Activated naive CD8-positive, alpha-beta T cell treated with anti-CD3 and anti-CD28 coated beads for 36 hours (primary cell): ENCODE measurements at regions not wholly inside any gene's neighbourhood (a gene's known extent, or its start where the extent isn't known, plus 50 kb on each side); places are given as distances from the start of the nearest gene placed in this dataset.
A peak's percentile ranks its signal among the peaks of the same experiment; 100 is the strongest.

Source experiments
- DNase-seq: peaks from one replicate; pipeline ENCODE4 v3.0.0; 2021
- H3K27ac Mint-ChIP-seq: one replicate; pipeline ENCODE4 v1.8.0; 2022; ENCODE audit warnings: mild to moderate bottlenecking, moderate library complexity, mixed read lengths
- H3K27me3 Mint-ChIP-seq: one replicate; pipeline ENCODE4 v1.8.0; 2022; ENCODE audit warnings: mild to moderate bottlenecking, mixed read lengths
- H3K36me3 Mint-ChIP-seq: one replicate; pipeline ENCODE4 v1.8.0; 2021; ENCODE audit warnings: mild to moderate bottlenecking, mixed read lengths
- H3K4me1 Mint-ChIP-seq: one replicate; pipeline ENCODE4 v1.8.0; 2021; ENCODE audit warnings: mixed read lengths
- H3K4me3 Mint-ChIP-seq: one replicate; pipeline ENCODE4 v1.8.0; 2022; ENCODE audit warnings: mild to moderate bottlenecking, moderate library complexity, mixed read lengths
- H3K9me3 Mint-ChIP-seq: one replicate; pipeline ENCODE4 v1.8.0; 2022; ENCODE audit warnings: mixed read lengths

DNA sequence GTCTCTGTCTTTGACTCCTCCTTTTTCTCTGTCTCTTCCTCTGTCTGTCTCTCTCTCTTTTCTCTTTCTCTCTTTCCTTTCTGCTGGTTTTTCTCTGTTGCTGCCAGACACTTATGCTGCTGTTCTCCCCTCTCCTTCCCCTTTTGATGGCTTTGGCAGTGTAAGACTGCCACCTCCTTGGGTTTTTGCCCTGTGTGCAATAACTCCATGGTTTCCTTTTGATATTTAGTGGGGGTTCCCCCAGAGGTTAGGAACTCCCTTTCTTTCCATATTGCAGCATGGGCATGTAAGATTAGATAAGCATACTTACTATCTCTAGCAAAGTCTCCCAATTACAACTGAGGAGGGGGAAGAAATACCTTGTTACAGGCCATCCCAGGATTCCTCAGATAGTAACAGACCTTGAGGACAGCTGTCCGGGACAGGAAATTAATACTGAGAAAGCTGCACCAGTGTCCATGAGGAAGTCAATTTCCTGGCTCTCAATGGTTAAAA is 333.8 kb upstream of the RBMY1B start:
- H3K27me3 Mint-ChIP-seq: no peaks in the 10 kb centered on the region
- no peak overlapping the region for H3K27ac Mint-ChIP-seq
- no peaks in the 10 kb centered on the region for H3K9me3 Mint-ChIP-seq
- H3K4me1 Mint-ChIP-seq: peaks cover 5% of the 10 kb centered on the region
- no peak overlapping the region for H3K4me3 Mint-ChIP-seq
- H3K36me3 Mint-ChIP-seq: no peaks in the 10 kb centered on the region
- no peak for DNase-seq

DNA sequence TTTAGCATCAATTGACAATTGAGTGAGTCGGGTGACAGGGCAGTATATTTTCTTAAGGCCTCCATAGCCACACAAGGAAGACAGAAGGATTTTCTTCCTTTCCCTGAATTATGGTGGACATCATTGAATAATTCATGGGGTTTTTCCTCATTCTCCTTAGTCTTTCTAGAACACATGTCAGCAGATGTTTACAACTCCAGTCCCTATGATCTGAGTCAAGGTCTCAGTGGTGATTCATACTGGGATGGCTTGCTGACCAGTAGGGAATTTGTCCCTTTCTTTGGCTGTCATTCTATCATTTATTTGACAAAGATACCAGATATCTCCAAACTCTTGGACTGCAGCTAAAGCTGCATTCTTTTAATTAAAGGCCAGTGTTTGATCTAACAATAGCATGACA is 332.9 kb upstream of the RBMY1B start:
- Mint-ChIP-seq H3K9me3 (no peaks in the 10 kb centered on the region), H3K27ac (no peak overlapping the region), H3K4me1 (peaks cover 5% of the 10 kb centered on the region), H3K27me3 (no peaks in the 10 kb centered on the region), H3K4me3 (no peak overlapping the region), H3K36me3 (no peaks in the 10 kb centered on the region)
- no peak for DNase-seq

DNA sequence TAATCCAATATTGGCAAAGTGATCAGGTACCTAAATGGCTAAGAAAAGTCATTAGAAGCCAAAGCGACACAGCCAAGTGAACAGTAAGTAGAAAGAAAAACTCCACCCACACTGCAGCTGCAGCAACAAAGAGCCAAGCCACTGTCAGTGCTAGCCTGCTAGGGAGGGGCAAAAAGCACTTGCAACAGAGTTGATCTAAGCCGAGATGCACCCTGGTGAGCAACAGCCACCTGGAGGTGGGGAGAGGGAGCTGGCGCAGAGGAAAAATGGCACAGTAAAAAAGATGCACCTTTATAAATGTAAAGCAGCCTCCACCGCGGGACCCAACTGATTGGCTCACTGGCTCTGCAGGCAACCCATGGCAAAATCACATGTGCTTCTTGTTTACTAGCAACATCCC is 330.2 kb upstream of the RBMY1B start:
- no peaks in the 10 kb centered on the region for H3K27me3 Mint-ChIP-seq
- peaks cover 7% of the 10 kb centered on the region for H3K4me1 Mint-ChIP-seq
- no peak overlapping the region for H3K27ac Mint-ChIP-seq
- DNase-seq: peak; percentile 0
- no peak overlapping the region for H3K4me3 Mint-ChIP-seq
- no peaks in the 10 kb centered on the region for H3K9me3 Mint-ChIP-seq
- no peaks in the 10 kb centered on the region for H3K36me3 Mint-ChIP-seq

DNA sequence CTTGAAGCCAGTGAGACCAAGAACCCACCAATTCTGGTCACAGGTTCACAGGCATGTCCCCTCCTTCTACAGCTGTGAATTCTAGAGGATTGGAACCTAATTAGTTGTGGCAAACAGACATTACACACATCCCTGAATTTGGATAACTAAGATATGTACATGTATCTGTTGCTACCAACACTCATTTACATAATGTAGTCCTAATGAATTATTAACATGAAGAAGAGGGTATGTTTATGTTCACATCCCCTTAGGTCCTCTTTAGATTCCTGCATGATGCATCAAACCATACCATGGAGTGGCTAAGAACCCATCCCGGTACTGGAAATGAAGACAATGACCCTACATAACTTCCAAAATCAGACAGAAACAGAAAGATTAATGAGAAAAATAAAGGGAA is 326.9 kb upstream of the RBMY1B start:
- Mint-ChIP-seq H3K4me3 (no peak overlapping the region), H3K4me1 (peaks cover 5% of the 10 kb centered on the region), H3K27ac (no peak overlapping the region), H3K27me3 (no peaks in the 10 kb centered on the region), H3K9me3 (no peaks in the 10 kb centered on the region), H3K36me3 (no peaks in the 10 kb centered on the region)
- no peak for DNase-seq

GRCh38 chrY:21185419-21186105 is 325.6 kb upstream of the RBMY1B start:
- Mint-ChIP-seq H3K4me3 (no peak overlapping the region), H3K36me3 (no peaks in the 10 kb centered on the region), H3K9me3 (no peaks in the 10 kb centered on the region), H3K27ac (no peak overlapping the region), H3K4me1 (peaks cover 5% of the 10 kb centered on the region), H3K27me3 (no peaks in the 10 kb centered on the region)
- DNase-seq: no peak

GRCh38 chrY:21192694-21193093 is 318.4 kb upstream of the RBMY1B start:
- Mint-ChIP-seq H3K9me3 (no peaks in the 10 kb centered on the region), H3K4me3 (no peak overlapping the region), H3K27ac (no peak overlapping the region), H3K27me3 (no peaks in the 10 kb centered on the region), H3K36me3 (no peaks in the 10 kb centered on the region), H3K4me1 (no peaks in the 10 kb centered on the region)
- DNase-seq: no peak

- H3K27ac Mint-ChIP-seq: no peak overlapping the region
- no peaks in the 10 kb centered on the region for H3K36me3 Mint-ChIP-seq
- no peaks in the 10 kb centered on the region for H3K9me3 Mint-ChIP-seq
- H3K27me3 Mint-ChIP-seq: no peaks in the 10 kb centered on the region
- no peak for DNase-seq
- H3K4me3 Mint-ChIP-seq: no peak overlapping the region
- H3K4me1 Mint-ChIP-seq: no peaks in the 10 kb centered on the region
Observed at GRCh38 chrY:21200246-21200645, 310.9 kb upstream of the RBMY1B start.

DNA sequence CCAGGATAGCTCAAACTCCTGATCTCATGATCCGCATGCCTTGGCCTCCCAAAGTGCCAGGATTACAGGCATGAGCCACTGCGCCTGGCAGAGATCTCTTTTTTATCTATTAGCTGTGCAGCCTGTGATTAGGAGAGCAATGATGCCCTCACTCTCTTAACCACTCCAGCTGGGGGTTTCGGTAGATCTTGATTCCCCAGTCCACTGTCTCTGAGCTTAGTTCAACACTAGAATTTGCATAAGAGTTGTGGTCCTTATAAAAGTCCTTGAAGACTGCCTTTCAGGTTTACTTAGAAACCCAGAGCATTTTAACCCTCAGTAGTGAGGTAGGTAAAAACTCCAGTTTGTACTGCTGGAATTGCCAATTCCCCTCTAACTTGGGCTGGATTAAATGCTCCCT is 283.3 kb upstream of the RBMY1B start:
- no peaks in the 10 kb centered on the region for H3K9me3 Mint-ChIP-seq
- no peaks in the 10 kb centered on the region for H3K4me1 Mint-ChIP-seq
- H3K36me3 Mint-ChIP-seq: no peaks in the 10 kb centered on the region

GRCh38 chrY:21240221-21240620 is 270.9 kb upstream of the RBMY1B start:
- Mint-ChIP-seq H3K4me3 (peak overlapping the region; percentile 26), H3K27me3 (no peaks in the 10 kb centered on the region), H3K36me3 (peaks cover 23% of the 10 kb centered on the region), H3K9me3 (peaks cover 15% of the 10 kb centered on the region), H3K4me1 (peaks cover 29% of the 10 kb centered on the region), H3K27ac (peak overlapping the region; percentile 92)
- peak; percentile 14 for DNase-seq

More for the DNA sequence above, 283.3 kb upstream of the RBMY1B start:
- Mint-ChIP-seq H3K27ac (no peak overlapping the region), H3K27me3 (no peaks in the 10 kb centered on the region), H3K4me3 (no peak overlapping the region)
- DNase-seq: no peak

- Mint-ChIP-seq H3K36me3 (peaks cover 23% of the 10 kb centered on the region), H3K4me3 (no peak overlapping the region), H3K9me3 (peaks cover 15% of the 10 kb centered on the region), H3K27me3 (no peaks in the 10 kb centered on the region), H3K4me1 (peaks cover 29% of the 10 kb centered on the region), H3K27ac (peak overlapping the region; percentile 92)
- no peak for DNase-seq
Observed at GRCh38 chrY:21240662-21241310, 270.4 kb upstream of the RBMY1B start.

- Mint-ChIP-seq H3K4me1 (peaks cover 33% of the 10 kb centered on the region), H3K27me3 (no peaks in the 10 kb centered on the region), H3K36me3 (peaks cover 27% of the 10 kb centered on the region), H3K27ac (peak overlapping the region; percentile 51), H3K9me3 (peaks cover 15% of the 10 kb centered on the region), H3K4me3 (no peak overlapping the region)
- no peak for DNase-seq
Observed at GRCh38 chrY:21242793-21243192, 268.3 kb upstream of the RBMY1B start.

GRCh38 chrY:21246780-21247179 is 264.4 kb upstream of the RBMY1B start:
- Mint-ChIP-seq H3K27ac (peak overlapping the region; percentile 20), H3K27me3 (no peaks in the 10 kb centered on the region), H3K36me3 (peaks cover 13% of the 10 kb centered on the region), H3K4me3 (no peak overlapping the region), H3K9me3 (peaks cover 4% of the 10 kb centered on the region), H3K4me1 (peaks cover 38% of the 10 kb centered on the region)
- DNase-seq: no peak

- peak overlapping the region; percentile 50 for H3K4me3 Mint-ChIP-seq
- no peaks in the 10 kb centered on the region for H3K27me3 Mint-ChIP-seq
- peaks cover 3% of the 10 kb centered on the region for H3K9me3 Mint-ChIP-seq
- H3K27ac Mint-ChIP-seq: peak overlapping the region; percentile 89
- peaks cover 10% of the 10 kb centered on the region for H3K36me3 Mint-ChIP-seq
- no peak for DNase-seq
- peaks cover 31% of the 10 kb centered on the region for H3K4me1 Mint-ChIP-seq
Observed at GRCh38 chrY:21248591-21248990, 262.5 kb upstream of the RBMY1B start.

- Mint-ChIP-seq H3K4me3 (no peak overlapping the region), H3K27me3 (no peaks in the 10 kb centered on the region), H3K27ac (no peak overlapping the region), H3K36me3 (peaks cover 2% of the 10 kb centered on the region), H3K9me3 (no peaks in the 10 kb centered on the region), H3K4me1 (peaks cover 25% of the 10 kb centered on the region)
- no peak for DNase-seq
Observed at GRCh38 chrY:21253455-21254248, 257.5 kb upstream of the RBMY1B start.

DNA sequence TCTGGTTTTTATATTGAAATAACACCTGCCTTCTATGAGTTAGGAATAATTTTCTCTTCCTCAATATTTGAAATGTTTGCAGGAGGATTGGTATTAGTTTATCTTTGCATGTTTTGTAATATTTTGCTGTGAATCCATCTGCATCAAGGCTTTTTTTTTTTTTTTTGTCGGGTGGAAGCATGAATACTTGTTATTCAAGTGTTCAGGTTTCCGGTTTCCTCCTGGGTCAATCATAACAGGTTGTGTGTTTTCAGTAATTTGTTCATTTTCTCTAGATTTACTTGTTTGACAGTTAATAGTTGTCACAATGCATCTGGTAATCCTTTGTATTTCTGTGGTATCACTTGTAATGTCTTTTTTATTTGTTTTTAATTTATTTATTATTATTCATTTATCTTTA is 256.7 kb upstream of the RBMY1B start:
- Mint-ChIP-seq H3K27ac (peak overlapping the region; percentile 68), H3K36me3 (peaks cover 2% of the 10 kb centered on the region), H3K27me3 (no peaks in the 10 kb centered on the region), H3K9me3 (no peaks in the 10 kb centered on the region), H3K4me1 (peaks cover 17% of the 10 kb centered on the region), H3K4me3 (peak overlapping the region; percentile 62)
- DNase-seq: no peak
